Astrocyte of the cerebellum (primary cell): ENCODE measurements at regions not wholly inside any gene's neighbourhood (a gene's known extent, or its start where the extent isn't known, plus 50 kb on each side); places are given as distances from the start of the nearest gene placed in this dataset.
"Not testable (repeated sequence)": the region's sequence is repeated elsewhere in the genome, so short reads cannot be mapped to it uniquely, and the experiment has no call there.

Experiments used
- DNase-seq: peaks from one replicate; pipeline ENCODE4 v3.0.0-alpha.2; 2011; ENCODE audit warnings: low read depth
- H3K4me3 ChIP-seq: 2 replicates; pipeline ENCODE4 v1.5.1; 2011; ENCODE audit warnings: mild to moderate bottlenecking, low read depth, low read length, moderate library complexity
- CTCF ChIP-seq: IDR thresholded peaks from 2 replicates; pipeline ENCODE4 v1.5.1; 2012; ENCODE audit warnings: low read length, low read depth, moderate library complexity, mild to moderate bottlenecking; ENCODE audit errors: missing control alignments
- in situ Hi-C: cut with HindIII; loops from 2 replicates; pipeline ENCODE4 v1.10.0; 2017; ENCODE audit warnings: low sequenced_read_pairs

- in situ Hi-C loops = no loop called here
These were observed 1305.3 kb upstream of the LRRTM3 start for GRCh38 chr10:65620404-65621048.

DNA sequence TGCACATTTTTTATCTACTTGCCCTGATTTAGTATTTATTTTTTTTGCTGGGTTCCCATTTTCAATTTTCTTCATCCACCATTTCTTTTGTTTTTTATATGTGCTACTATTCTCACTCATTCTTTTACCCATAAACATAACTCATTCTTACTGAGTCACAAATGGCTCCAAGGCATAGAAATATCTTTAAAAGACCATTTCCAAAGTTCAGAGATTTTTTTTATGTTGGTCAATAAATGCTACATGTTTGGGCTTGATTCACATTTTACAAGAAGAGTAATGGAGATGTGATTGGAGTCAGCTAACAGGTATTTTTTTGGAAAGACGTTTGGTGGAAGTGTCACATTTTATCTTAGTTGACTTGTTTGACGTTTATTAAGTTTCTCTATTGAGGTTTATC is 1303.2 kb upstream of the LRRTM3 start:
- in situ Hi-C loops = no loop called here
- H3K4me3 ChIP-seq = no peak overlapping the region
- DNase-seq = no peak
- TF ChIP-seq CTCF = no peak

More at GRCh38 chr10:65620404-65621048, 1305.3 kb upstream of the LRRTM3 start:
- TF ChIP-seq CTCF = no peak
- no peak overlapping the region for H3K4me3 ChIP-seq
- DNase-seq = no peak

GRCh38 chr10:65628493-65629139 is 1297.2 kb upstream of the LRRTM3 start:
- TF ChIP-seq CTCF = no peak
- in situ Hi-C loops = no loop called here
- no peak overlapping the region for H3K4me3 ChIP-seq
- no peak for DNase-seq

DNA sequence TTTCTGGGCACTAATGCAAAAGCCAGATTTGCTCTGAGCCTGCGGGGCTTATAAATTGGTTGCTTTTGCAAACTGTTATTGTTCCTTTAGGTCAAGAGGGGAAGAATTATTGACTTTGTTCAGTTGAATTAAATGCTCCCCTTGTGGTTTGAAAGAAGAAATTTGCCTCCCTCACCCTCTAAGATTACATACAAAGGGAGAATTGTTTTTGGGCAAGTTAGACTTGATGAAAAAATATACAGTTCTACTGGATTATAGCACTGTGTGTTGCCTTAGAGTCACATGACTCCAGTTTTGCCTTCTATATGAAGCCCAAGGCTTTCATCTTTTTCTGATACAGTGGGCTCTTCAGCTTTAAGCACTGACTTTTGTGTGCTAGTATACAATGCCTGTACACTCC is 1265.8 kb upstream of the LRRTM3 start:
- TF ChIP-seq CTCF = no peak
- H3K4me3 ChIP-seq = no peak overlapping the region
- DNase-seq = no peak
- in situ Hi-C loops = no loop called here

DNA sequence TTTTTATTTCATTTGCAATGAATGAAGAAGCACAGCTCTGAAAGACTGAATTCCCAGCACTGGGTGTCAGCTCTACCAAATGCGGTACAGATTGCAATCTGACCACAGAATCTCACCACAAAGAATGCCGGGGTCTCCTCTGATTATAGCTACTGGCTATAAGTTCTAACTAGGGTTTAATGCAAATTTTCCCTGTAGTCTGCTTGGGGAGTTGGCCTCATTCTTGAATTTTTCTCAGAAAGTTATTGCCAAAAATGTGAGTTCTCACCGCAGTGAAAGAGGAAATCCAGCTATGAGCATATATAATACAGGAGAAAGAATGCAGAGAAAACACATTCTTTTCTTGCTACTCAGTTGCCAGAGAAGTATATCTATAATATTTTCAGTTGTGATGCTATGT is 1255.7 kb upstream of the LRRTM3 start:
- DNase-seq = peak; percentile 93
- TF ChIP-seq CTCF = no peak
- H3K4me3 ChIP-seq = no peak overlapping the region
- in situ Hi-C loops = no loop called here

DNA sequence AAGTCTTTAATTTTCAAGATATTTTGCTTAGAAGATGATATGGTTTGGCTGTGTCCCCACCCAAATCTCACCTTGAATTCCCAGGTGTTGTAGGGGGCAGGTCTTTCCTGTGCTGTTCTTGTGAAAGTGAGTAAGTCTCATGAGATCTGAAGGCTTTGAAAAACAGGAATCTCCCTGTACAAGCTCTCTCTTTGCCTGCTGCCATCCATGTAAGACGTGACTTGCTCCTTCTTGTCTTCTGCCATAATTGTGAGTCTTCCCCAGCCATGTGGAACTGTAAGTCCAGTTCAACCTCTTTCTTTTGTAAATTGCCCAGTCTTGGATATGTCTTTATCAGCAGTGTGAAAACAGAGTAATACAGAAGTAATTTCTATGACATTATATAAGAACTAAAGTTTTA is 1255.2 kb upstream of the LRRTM3 start:
- DNase-seq, in situ Hi-C loops, H3K4me3 ChIP-seq: not testable (repeated sequence)

DNA sequence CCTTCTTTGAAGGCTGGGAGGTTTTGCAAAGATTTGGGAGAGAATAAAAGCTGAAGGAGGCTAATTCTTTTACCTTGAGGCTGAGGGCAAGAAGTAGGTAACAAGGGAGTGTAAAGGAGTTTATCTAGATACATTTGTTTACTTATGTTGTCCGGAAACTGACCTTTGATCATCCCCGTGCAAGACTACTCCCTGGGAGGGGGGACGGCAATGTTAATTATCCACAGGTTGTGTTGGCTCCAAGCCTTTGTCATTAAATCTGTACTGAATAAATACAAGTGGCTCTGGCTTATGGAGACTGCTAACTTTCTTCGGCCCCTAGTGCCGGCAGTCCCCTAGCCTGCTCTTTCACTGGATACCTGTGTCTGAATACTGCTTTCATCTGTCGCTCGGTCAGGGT is 1250.6 kb upstream of the LRRTM3 start:
- H3K4me3 ChIP-seq = no peak overlapping the region
- no peak for DNase-seq
- no peak for TF ChIP-seq CTCF
- in situ Hi-C loops = no loop called here
